GM12878 (cell line): ENCODE measurements at regions not wholly inside any gene's neighbourhood (a gene's known extent, or its start where the extent isn't known, plus 50 kb on each side); places are given as distances from the start of the nearest gene placed in this dataset.

Experiments
- ATAC-seq: fragments of 200-7000 bp; cut with Tn5 transposase; 3 replicates; pipeline ENCODE4 v1.9.1; 2020; ENCODE audit warnings: mild to moderate bottlenecking, moderate library complexity
- BruUV-seq: library from RNA; stranded (reverse); fragments of 400-500 nt; replicated peaks from 2 replicates; lab custom pipeline; 2021; lab: Mats Ljungman, UMichigan
- CTCF ChIA-PET: fragments of 300-600 bp; sonication (Branson Sonifier 250); formaldehyde crosslinking; extraction: SDS; loops from one replicate; lab custom pipeline; 2021; ENCODE audit warnings: inconsistent platforms; lab: Yijun Ruan, JAX
- POLR2A ChIA-PET: fragments of 350-600 bp; formaldehyde crosslinking; extraction: SDS; loops from one replicate; lab custom pipeline; 2021; ENCODE audit warnings: inconsistent platforms; lab: Charles Lee
- RAD21 ChIA-PET: fragments of 300-600 bp; sonication (Branson Sonifier 250); formaldehyde crosslinking; loops from one replicate; lab custom pipeline; 2023; ENCODE audit warnings: antibody characterized with exemption; ENCODE audit not compliant: unreplicated experiment; lab: Charles Lee
- SMC1A ChIA-PET: fragments of 300-600 bp; sonication (Branson Sonifier 250); formaldehyde crosslinking; loops from one replicate; lab custom pipeline; 2023; ENCODE audit not compliant: unreplicated experiment, uncharacterized antibody; lab: Charles Lee
- DNase-seq: peaks from one replicate; pipeline ENCODE4 v3.0.0-alpha.2; 2011; ENCODE audit warnings: low read depth, low spot score
- FAIRE-seq: peaks from 3 replicates; lab custom pipeline; 2011; peaks lifted over from hg19 to GRCh38; lab: Jason Lieb, UNC
- H2AFZ ChIP-seq: 2 replicates; pipeline ENCODE4 v1.6.0; 2011; ENCODE audit warnings: low read depth, low read length, control low read depth; ENCODE audit not compliant: control insufficient read depth
- H3K27ac ChIP-seq: 2 replicates; pipeline ENCODE4 v1.5.1; 2011; ENCODE audit warnings: control low read depth; ENCODE audit not compliant: control insufficient read depth, insufficient read depth
- H3K27me3 ChIP-seq, 2 experiments: replicated peaks in 1 of 2; 2 replicates each; pipeline versions ENCODE4 v1.6.0 to v1.6.1; 2011; ENCODE audit warnings: low read length in 1 of 2; ENCODE audit not compliant: control insufficient read depth in 2 of 2, insufficient read depth in 2 of 2
- H3K36me3 ChIP-seq, 2 experiments: 2 replicates each; pipeline ENCODE4 v1.5.1; 2011; ENCODE audit warnings: low read length in 1 of 2; ENCODE audit not compliant: control insufficient read depth in 2 of 2, insufficient read depth in 2 of 2
- H3K4me1 ChIP-seq: 2 replicates; pipeline ENCODE4 v1.6.1; 2011; ENCODE audit warnings: mild to moderate bottlenecking, low read length, moderate library complexity, mixed read lengths; ENCODE audit not compliant: control insufficient read depth, insufficient read depth
- H3K4me2 ChIP-seq: 2 replicates; pipeline ENCODE4 v1.6.0; 2011; ENCODE audit warnings: control low read depth; ENCODE audit not compliant: control insufficient read depth, insufficient read depth
- H3K4me3 ChIP-seq: fragments of 200-600 bp; sonication (generic); 2 replicates; pipeline ENCODE4 v1.5.1; 2016
- H3K79me2 ChIP-seq: 2 replicates; pipeline ENCODE4 v1.6.0; 2011; ENCODE audit warnings: low read length; ENCODE audit not compliant: control insufficient read depth, insufficient read depth
- H3K9ac ChIP-seq: 2 replicates; pipeline ENCODE4 v1.8.0; 2011; ENCODE audit warnings: low read length, control low read depth, mixed read lengths; ENCODE audit not compliant: control insufficient read depth, insufficient read depth
- H3K9me3 ChIP-seq: replicated peaks from 3 replicates; pipeline ENCODE4 v1.5.1; 2011; ENCODE audit warnings: mild to moderate bottlenecking, low read length; ENCODE audit not compliant: control insufficient read depth, insufficient read depth
- H4K20me1 ChIP-seq: 2 replicates; pipeline ENCODE4 v1.6.0; 2011; ENCODE audit not compliant: control insufficient read depth, insufficient read depth
- BHLHE40 ChIP-seq, 2 experiments: fragments of 450-650 bp in 1 of 2; IDR thresholded peaks; 2 replicates each; pipeline ENCODE4 v1.6.1; 2011 to 2017; ENCODE audit warnings: low read depth in 2 of 2, borderline replicate concordance in 1 of 2, improper control_type of control experiment in 1 of 2, low read length in 1 of 2, mild to moderate bottlenecking in 1 of 2
- FOXM1 ChIP-seq: IDR thresholded peaks from 2 replicates; pipeline ENCODE4 v1.6.1; 2012; ENCODE audit warnings: low read depth, mild to moderate bottlenecking, inconsistent platforms, low read length, moderate library complexity
- IKZF1 ChIP-seq: fragments of 450-650 bp; conservative IDR thresholded peaks from 2 replicates; pipeline ENCODE4 v1.6.1; 2017; ENCODE audit warnings: antibody characterized with exemption, mild to moderate bottlenecking
- PAX5 ChIP-seq: IDR thresholded peaks from 2 replicates; pipeline ENCODE4 v1.6.1; 2011; ENCODE audit warnings: low read depth, low read length, borderline replicate concordance
- POU2F2 ChIP-seq: IDR thresholded peaks from 3 replicates; pipeline ENCODE4 v1.6.1; 2011; ENCODE audit warnings: low read depth, mild to moderate bottlenecking, low read length, borderline replicate concordance
- SMARCA5 ChIP-seq: fragments of 450-650 bp; IDR thresholded peaks from 2 replicates; pipeline ENCODE4 v1.6.1; 2017; ENCODE audit warnings: mild to moderate bottlenecking
- TCF12 ChIP-seq: IDR thresholded peaks from 2 replicates; pipeline ENCODE4 v1.6.1; 2011; ENCODE audit warnings: low read depth, mild to moderate bottlenecking, low read length
- TCF3 ChIP-seq: IDR thresholded peaks from 2 replicates; pipeline ENCODE4 v1.6.1; 2012; ENCODE audit warnings: low read depth, mild to moderate bottlenecking, low read length, borderline replicate concordance; ENCODE audit not compliant: insufficient read depth
- ZNF24 ChIP-seq: fragments of 450-650 bp; IDR thresholded peaks from 2 replicates; pipeline ENCODE4 v1.6.1; 2017; ENCODE audit warnings: antibody characterized with exemption, mild to moderate bottlenecking
- WGBS: methylation state at CpG from one replicate; pipeline ENCODE4 v1.1.6; 2016; ENCODE audit warnings: low lambda C conversion rate; ENCODE audit not compliant: insufficient replicate concordance, insufficient coverage; ENCODE audit errors: missing lambda C conversion rate; 5-methylcytosine and 5-hydroxymethylcytosine counted together
- in situ Hi-C: fragments of 300-500 bp; cut with MboI; formaldehyde crosslinking; loops from 9 replicates; pipeline ENCODE4 v1.14.3; 2018; ENCODE audit warnings: mixed read lengths
- intact Hi-C: fragments of 100-400 bp; cut with micrococcal nuclease; formaldehyde crosslinking; loops from one replicate; pipeline ENCODE4 v1.14.2; 2022; ENCODE audit not compliant: unreplicated experiment
- TF ChIP-seq, protein P1 (sequence below): fragments of 450-650 bp; IDR thresholded peaks from 2 replicates; pipeline ENCODE4 v1.6.1; 2017; ENCODE audit warnings: mild to moderate bottlenecking, low read depth, inconsistent platforms; ENCODE audit not compliant: poor library complexity, severe bottlenecking
- TF ChIP-seq, protein P2 (sequence below): IDR thresholded peaks from 2 replicates; pipeline ENCODE4 v1.6.1; 2011; ENCODE audit warnings: borderline replicate concordance, low read depth, mild to moderate bottlenecking, moderate library complexity, mixed read lengths, low read length; ENCODE audit not compliant: insufficient read depth; ENCODE audit errors: extremely low read length
- TF ChIP-seq, protein P3 (sequence below): fragments of 150-350 bp; IDR thresholded peaks from 2 replicates; pipeline ENCODE4 v1.6.1; 2016; ENCODE audit warnings: low read depth, low read length

DNA sequence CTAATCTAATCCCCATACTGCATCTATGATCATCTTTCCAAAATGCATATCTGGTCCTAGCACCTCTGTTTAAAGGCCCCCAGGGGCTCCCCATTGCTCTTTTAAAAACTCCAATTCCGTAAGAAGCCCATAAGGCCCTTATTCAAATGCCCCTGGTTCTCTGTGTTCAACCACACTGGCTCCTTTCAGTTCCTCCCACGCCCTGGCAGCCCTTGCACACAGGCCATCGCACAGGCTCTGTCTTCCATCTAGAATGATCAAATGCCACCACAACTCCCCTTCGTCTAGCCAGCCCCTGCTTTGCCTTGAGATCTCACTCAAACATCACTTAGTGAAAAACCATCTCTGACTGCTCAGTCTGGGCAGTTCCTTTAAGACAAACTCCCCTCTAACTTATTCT is 112.9 kb upstream of the LYZL2 start:
- no TSS peak for BruUV-seq
- peak; percentile 86 for DNase-seq
- 0% methylated on average over 4 of the region's 4 CpGs for WGBS
- Histone ChIP-seq H3K4me2 (peak overlapping the region; percentile 8; the same call in 1 of the 2 replicates), H2AFZ (no peak overlapping the region), H3K36me3 (no peaks in the 10 kb centered on the region), H3K4me1 (peaks cover 39% of the 10 kb centered on the region), H3K79me2 (no peaks in the 10 kb centered on the region), H3K9ac (0 out of 2 replicates have a peak overlapping the region, but pooled peaks have one; percentile 2), H3K4me3 (no peak overlapping the region), H4K20me1 (no peaks in the 10 kb centered on the region), H3K27me3 (no peaks in the 10 kb centered on the region), H3K9me3 (no peaks in the 10 kb centered on the region; the same call in 2 of the 3 replicates), H3K27ac (peak overlapping the region; percentile 54)
- ChIA-PET RAD21 (no interaction called here), CTCF (interaction anchor here (0.9 to 1.5 kb wide), 3 partner anchors 9 to 41 kb away, joined by 4 to 7 read pairs (median 5); no protein-coding TSS in a partner anchor), SMC1A (interaction anchor here (0.9 to 1.7 kb wide), 7 partner anchors 9 to 341 kb away, joined by 3 to 10 read pairs (median 4); no protein-coding TSS in a partner anchor), POLR2A (interaction anchor here (1.3 kb wide), 1 partner anchor 9 kb away, joined by 3 read pairs; no protein-coding TSS in a partner anchor)
- peak; percentile 82 for ATAC-seq
- no peak for FAIRE-seq
- intact Hi-C loops (no loop called here), in situ Hi-C loops (no loop called here)
- 0 out of 2 replicates have a peak, but pooled peaks have one; percentile 22 for TF ChIP-seq FOXM1
- TF ChIP-seq, protein P1, sequence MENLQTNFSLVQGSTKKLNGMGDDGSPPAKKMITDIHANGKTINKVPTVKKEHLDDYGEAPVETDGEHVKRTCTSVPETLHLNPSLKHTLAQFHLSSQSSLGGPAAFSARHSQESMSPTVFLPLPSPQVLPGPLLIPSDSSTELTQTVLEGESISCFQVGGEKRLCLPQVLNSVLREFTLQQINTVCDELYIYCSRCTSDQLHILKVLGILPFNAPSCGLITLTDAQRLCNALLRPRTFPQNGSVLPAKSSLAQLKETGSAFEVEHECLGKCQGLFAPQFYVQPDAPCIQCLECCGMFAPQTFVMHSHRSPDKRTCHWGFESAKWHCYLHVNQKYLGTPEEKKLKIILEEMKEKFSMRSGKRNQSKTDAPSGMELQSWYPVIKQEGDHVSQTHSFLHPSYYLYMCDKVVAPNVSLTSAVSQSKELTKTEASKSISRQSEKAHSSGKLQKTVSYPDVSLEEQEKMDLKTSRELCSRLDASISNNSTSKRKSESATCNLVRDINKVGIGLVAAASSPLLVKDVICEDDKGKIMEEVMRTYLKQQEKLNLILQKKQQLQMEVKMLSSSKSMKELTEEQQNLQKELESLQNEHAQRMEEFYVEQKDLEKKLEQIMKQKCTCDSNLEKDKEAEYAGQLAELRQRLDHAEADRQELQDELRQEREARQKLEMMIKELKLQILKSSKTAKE: no peak
- no peak for TF ChIP-seq SMARCA5
- TF ChIP-seq TCF12: peak; percentile 44; the same call in 1 of the 2 replicates
- TF ChIP-seq, protein P2, sequence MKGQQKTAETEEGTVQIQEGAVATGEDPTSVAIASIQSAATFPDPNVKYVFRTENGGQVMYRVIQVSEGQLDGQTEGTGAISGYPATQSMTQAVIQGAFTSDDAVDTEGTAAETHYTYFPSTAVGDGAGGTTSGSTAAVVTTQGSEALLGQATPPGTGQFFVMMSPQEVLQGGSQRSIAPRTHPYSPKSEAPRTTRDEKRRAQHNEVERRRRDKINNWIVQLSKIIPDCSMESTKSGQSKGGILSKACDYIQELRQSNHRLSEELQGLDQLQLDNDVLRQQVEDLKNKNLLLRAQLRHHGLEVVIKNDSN: no peak
- peak; percentile 89; the same call in 1 of the 3 replicates for TF ChIP-seq POU2F2
- no peak for TF ChIP-seq TCF3
- TF ChIP-seq, protein P3, sequence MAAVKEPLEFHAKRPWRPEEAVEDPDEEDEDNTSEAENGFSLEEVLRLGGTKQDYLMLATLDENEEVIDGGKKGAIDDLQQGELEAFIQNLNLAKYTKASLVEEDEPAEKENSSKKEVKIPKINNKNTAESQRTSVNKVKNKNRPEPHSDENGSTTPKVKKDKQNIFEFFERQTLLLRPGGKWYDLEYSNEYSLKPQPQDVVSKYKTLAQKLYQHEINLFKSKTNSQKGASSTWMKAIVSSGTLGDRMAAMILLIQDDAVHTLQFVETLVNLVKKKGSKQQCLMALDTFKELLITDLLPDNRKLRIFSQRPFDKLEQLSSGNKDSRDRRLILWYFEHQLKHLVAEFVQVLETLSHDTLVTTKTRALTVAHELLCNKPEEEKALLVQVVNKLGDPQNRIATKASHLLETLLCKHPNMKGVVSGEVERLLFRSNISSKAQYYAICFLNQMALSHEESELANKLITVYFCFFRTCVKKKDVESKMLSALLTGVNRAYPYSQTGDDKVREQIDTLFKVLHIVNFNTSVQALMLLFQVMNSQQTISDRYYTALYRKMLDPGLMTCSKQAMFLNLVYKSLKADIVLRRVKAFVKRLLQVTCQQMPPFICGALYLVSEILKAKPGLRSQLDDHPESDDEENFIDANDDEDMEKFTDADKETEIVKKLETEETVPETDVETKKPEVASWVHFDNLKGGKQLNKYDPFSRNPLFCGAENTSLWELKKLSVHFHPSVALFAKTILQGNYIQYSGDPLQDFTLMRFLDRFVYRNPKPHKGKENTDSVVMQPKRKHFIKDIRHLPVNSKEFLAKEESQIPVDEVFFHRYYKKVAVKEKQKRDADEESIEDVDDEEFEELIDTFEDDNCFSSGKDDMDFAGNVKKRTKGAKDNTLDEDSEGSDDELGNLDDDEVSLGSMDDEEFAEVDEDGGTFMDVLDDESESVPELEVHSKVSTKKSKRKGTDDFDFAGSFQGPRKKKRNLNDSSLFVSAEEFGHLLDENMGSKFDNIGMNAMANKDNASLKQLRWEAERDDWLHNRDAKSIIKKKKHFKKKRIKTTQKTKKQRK: no peak
- no peak for TF ChIP-seq ZNF24
- peak in 1 of 2 experiments; percentile 32; a peak in 1 of 4 replicates for TF ChIP-seq BHLHE40 (IDR thresholded peaks at IDR 0.05; ENCODE audit: borderline replicate concordance in 1 of 2, low read depth in 2 of 2, low read length in 1 of 2)
- peak; percentile 11; the same call in 1 of the 2 replicates for TF ChIP-seq PAX5
- TF ChIP-seq IKZF1: peak; percentile 58; the same call in 1 of the 2 replicates
